ENCODE measurements at regions not wholly inside any gene's neighbourhood (a gene's known extent, or its start where the extent isn't known, plus 50 kb on each side); places are given as distances from the start of the nearest gene placed in this dataset.

- TF ChIP-seq MAX (IDR thresholded peaks at IDR 0.05) (no peak), EZH2 (IDR thresholded peaks at IDR 0.05) (no peak), ZNF274 (IDR thresholded peaks at IDR 0.05; ENCODE audit: low read depth, low read length) (no peak), TCF7L2 (IDR thresholded peaks at IDR 0.05; ENCODE audit: borderline replicate concordance, extremely low read depth, insufficient read depth, insufficient read length) (no peak), ZFX (IDR thresholded peaks at IDR 0.05) (no peak), ATF3 (IDR thresholded peaks at IDR 0.05) (no peak)
Measured at GRCh38 chr4:64889906-64890610, 480.8 kb upstream of the TECRL start (continued).

- ChIA-PET POLR2A (no interaction called here), RAD21 (ENCODE audit: low non-redundant PET in 1 of 2, low total read pairs in 2 of 2, uncharacterized antibody in 2 of 2, unreplicated experiment in 2 of 2) (no interaction called here), CTCF (no interaction called here)
- no peak for DNase-seq (ENCODE audit: low read depth, low spot score)
- Histone ChIP-seq H3K4me3 (replicated peaks in 1 of 2; ENCODE audit: low read depth in 1 of 2, low read length in 2 of 2) (no peak overlapping the region), H3K27me3 (ENCODE audit: insufficient read depth, low read length) (no peaks in the 10 kb centered on the region), H3K9me2 (ENCODE audit: insufficient read depth) (no peaks in the 10 kb centered on the region), H3K4me1 (ENCODE audit: control insufficient read depth in 1 of 2, insufficient read depth in 2 of 2, low read length in 2 of 2) (no peaks in the 10 kb centered on the region), H3K27ac (ENCODE audit: low read depth, low read length) (no peak overlapping the region), H3K4me2 (ENCODE audit: low read length) (no peak overlapping the region), H3K9me3 (ENCODE audit: control insufficient read depth in 1 of 2, insufficient read depth in 1 of 2, low read depth in 1 of 2, low read length in 2 of 2) (peaks cover 6 to 22% of the 10 kb centered on the region in 2 experiments; a peak in 2 of 4 replicates), H3K79me2 (ENCODE audit: insufficient read depth, low read length) (no peaks in the 10 kb centered on the region), H2AFZ (ENCODE audit: low read depth, low read length, poor library complexity, severe bottlenecking) (no peak overlapping the region), H3K36me3 (ENCODE audit: control insufficient read depth in 1 of 2, insufficient read depth in 2 of 2, low read length in 2 of 2) (no peaks in the 10 kb centered on the region), H4K20me1 (ENCODE audit: insufficient read depth) (no peaks in the 10 kb centered on the region), H3K9ac (ENCODE audit: low read length) (no peak overlapping the region)
- BruUV-seq (replicated peaks) = no TSS peak
- no peak for ATAC-seq
- TF ChIP-seq YY1 (IDR thresholded peaks at IDR 0.05; ENCODE audit: extremely low read depth, insufficient replicate concordance, low read depth, low read length) (no peak), EGR1 (IDR thresholded peaks at IDR 0.05; ENCODE audit: low read depth) (no peak), SP1 (IDR thresholded peaks at IDR 0.05; ENCODE audit: low read depth) (no peak), CTCF (IDR thresholded peaks at IDR 0.05 in 2 of 3, conservative IDR thresholded peaks at IDR 0.05 in 1 of 3; ENCODE audit: borderline replicate concordance in 1 of 3, insufficient read depth in 1 of 3, low read depth in 2 of 3, low read length in 2 of 3) (no peak), EZH2phosphoT487 (IDR thresholded peaks at IDR 0.05; ENCODE audit: borderline replicate concordance) (no peak), FOSL1 (IDR thresholded peaks at IDR 0.05; ENCODE audit: low read depth) (no peak), CBX3 (IDR thresholded peaks at IDR 0.05; ENCODE audit: low read depth) (no peak), POLR2AphosphoS5 (IDR thresholded peaks at IDR 0.05; ENCODE audit: low read depth, low read length) (no peak), EZH2 (IDR thresholded peaks at IDR 0.05) (no peak), POLR2A (IDR thresholded peaks at IDR 0.05; ENCODE audit: borderline replicate concordance, extremely low read depth, insufficient read depth, insufficient read length) (no peak), CEBPB (IDR thresholded peaks at IDR 0.05; ENCODE audit: low read depth) (no peak), ATF3 (IDR thresholded peaks at IDR 0.05) (no peak), ZFX (IDR thresholded peaks at IDR 0.05) (no peak), MAX (IDR thresholded peaks at IDR 0.05) (no peak), ZBTB33 (IDR thresholded peaks at IDR 0.05; ENCODE audit: extremely low read depth, insufficient replicate concordance, low read length) (no peak), ELF1 (IDR thresholded peaks at IDR 0.05; ENCODE audit: borderline replicate concordance, low read depth) (no peak), SRF (IDR thresholded peaks at IDR 0.05; ENCODE audit: low read depth) (no peak), RAD21 (IDR thresholded peaks at IDR 0.05; ENCODE audit: low read depth) (no peak)
- intact Hi-C loops (cut with micrococcal nuclease) = no loop called here
Measured at GRCh38 chr4:64883087-64883807, 474.0 kb upstream of the TECRL start.

Data from HCT116 (cell line).